GM10266 (cell line): ENCODE measurements at regions not wholly inside any gene's neighbourhood (a gene's known extent, or its start where the extent isn't known, plus 50 kb on each side); places are given as distances from the start of the nearest gene placed in this dataset.

Experiments
- DNase-seq: peaks from one replicate; pipeline ENCODE4 v3.0.0; 2012; ENCODE audit errors: extremely low spot score
- TF ChIP-seq, protein P1 (sequence below): IDR thresholded peaks from 2 replicates; pipeline ENCODE4 v1.5.1; 2012; ENCODE audit warnings: mild to moderate bottlenecking, low read depth; ENCODE audit not compliant: control insufficient read depth, insufficient read depth; ENCODE audit errors: missing control alignments

DNA sequence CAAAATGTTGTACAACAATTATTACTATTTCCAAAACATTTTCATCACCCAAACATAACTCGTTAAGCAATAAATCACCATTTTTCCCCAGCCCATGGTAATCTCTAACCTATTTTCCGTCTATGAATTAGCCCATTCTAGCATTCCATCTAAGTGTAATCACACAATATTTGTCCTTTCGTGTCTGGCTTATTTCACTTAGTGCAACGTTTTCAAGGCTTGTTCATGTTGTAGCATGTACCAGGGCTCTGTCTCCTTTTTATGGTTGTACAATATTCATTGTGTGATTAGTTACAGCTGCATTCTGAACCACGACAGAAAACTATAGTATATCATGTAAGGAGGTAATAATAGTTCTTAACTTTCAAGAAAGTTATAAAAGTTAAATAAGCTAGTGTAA lies 656.0 kb upstream of the HS3ST1 start:
- TF ChIP-seq, protein P1, sequence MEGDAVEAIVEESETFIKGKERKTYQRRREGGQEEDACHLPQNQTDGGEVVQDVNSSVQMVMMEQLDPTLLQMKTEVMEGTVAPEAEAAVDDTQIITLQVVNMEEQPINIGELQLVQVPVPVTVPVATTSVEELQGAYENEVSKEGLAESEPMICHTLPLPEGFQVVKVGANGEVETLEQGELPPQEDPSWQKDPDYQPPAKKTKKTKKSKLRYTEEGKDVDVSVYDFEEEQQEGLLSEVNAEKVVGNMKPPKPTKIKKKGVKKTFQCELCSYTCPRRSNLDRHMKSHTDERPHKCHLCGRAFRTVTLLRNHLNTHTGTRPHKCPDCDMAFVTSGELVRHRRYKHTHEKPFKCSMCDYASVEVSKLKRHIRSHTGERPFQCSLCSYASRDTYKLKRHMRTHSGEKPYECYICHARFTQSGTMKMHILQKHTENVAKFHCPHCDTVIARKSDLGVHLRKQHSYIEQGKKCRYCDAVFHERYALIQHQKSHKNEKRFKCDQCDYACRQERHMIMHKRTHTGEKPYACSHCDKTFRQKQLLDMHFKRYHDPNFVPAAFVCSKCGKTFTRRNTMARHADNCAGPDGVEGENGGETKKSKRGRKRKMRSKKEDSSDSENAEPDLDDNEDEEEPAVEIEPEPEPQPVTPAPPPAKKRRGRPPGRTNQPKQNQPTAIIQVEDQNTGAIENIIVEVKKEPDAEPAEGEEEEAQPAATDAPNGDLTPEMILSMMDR = no peak
- no peak for DNase-seq

DNA sequence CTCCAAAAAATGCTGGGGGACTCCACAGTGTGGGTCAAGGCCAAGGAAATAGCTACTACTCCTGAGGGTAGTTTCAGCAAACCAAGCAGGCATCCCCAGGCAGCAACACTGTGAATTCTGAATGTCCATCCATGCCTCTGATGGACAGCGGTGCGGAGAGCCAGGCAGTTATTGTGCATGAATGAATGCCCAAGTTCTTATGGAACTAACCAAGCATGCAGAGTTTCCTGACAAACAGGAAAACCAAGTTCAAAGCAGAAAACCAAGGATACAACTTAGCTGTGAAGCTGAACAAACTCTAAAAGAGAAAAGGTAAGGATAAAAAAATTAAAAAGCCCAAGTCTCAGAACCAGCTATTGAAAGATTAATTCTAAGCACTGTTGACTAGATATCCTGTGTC lies 642.6 kb upstream of the HS3ST1 start:
- TF ChIP-seq, protein P1 = no peak
- no peak for DNase-seq

DNA sequence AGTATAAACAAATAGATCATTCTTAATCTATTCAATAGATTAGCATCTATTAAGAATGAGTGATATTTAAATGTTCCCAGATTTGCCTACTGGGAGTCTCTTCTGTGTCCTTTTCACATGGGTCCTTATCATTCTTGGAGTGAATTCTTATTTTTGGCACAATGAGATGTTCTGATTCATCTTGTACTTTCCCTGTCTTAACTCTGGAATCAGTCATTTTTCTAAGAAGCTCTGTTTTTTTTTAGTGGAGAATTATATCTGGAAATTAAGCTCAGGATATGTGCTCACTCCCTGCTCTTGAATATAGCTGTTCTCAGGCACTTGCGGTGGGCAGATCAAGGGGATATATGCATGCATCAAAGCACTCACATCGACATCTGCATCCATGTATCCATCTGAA lies 625.3 kb upstream of the HS3ST1 start:
- TF ChIP-seq, protein P1 = no peak
- DNase-seq = no peak

DNA sequence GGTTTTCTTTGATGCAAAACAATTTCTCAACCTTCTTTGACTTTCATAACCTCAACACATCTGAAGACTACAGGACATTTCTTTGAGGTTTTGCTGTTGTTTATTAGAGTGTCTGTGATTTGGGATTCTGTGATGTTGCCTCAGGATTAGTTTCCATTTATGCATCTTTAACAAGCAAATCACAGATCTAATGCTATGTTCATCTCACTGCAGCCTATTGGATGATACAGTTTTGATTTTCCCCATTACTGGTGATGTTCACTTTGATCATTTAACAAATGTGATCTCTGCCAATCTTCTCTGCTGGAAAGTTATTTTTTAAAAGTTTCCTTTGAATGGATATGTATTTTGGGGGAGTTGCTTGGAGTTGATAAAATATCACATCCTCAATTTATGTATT lies 624.9 kb upstream of the HS3ST1 start:
- TF ChIP-seq, protein P1 = no peak
- no peak for DNase-seq

DNA sequence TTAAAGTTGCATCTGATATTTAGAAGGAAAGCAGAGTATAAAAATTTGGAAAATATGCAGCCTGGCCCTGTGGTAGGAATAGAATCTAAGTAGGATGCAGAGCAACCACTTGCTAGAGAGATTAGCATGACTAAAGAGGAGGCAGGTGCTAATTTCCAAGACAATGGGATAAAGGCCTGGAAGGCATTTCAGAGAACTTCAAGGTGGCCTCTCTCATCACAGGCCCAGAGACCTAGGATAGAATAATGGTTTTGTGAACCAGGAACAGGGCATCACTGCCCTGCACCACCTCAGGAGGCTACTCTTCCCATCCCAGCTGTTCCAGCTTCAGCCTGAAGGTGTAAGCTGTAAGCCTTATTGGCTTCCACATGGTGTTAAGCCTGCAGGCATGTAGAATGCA lies 621.7 kb upstream of the HS3ST1 start:
- TF ChIP-seq, protein P1 = no peak
- no peak for DNase-seq

DNA sequence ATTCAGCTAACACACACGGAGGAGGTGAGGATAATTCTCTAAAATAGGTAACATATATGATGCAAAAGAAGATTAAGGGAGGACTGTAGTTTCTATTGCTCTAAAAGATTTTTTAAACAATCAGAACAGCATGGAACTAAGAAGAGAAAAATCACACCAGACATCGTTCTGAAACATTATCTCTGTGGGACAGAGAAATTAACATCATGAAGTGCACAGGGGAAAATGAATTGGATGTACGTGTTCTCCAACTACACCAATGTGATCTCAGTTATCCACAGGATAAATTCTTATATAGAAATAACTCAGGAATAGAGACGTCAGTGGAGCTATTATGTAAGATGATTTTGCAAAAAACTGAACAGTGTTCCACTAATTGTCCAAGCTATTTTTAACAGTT lies 614.1 kb upstream of the HS3ST1 start:
- TF ChIP-seq, protein P1 = no peak
- no peak for DNase-seq

DNA sequence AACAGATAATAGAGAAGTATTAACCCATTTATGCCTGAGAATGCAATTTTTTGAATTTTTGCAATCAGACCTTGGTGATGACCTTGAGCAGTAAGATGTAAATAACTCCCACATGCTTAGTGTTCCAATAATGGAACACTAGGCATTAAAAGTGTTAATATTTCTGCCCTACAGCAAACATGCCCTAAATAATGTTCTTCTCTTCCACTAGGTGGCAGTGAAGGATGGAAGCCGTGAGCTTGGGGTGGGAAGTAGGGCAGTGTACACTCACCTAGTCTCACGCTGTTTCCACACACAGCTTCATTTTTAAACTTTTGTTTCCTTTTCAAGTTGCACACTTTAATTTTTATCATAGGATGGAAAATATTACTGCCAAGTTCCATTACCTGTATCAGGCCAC lies 613.1 kb upstream of the HS3ST1 start:
- no peak for DNase-seq
- TF ChIP-seq, protein P1 = no peak

DNA sequence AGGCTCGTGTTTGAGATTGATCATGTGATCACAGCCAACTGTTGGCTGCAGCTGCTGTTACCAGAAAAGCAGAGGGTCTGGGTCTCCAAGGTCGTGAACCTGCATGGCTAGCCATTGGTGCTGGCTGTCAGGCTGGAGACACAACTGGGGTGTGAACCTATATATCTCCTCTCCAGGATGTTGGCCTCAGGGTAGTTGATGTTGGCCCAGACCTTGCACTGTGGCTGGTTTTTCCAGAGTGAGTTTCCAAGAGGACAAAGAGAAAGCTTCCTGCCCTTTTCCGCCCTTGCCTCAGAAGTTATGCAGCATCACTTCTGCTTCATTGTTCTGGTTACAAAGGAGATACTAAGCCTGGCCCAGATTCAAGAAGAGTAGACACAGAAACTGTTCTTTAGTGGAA lies 607.8 kb upstream of the HS3ST1 start:
- DNase-seq = no peak
- TF ChIP-seq, protein P1 = no peak
